SHP77 (cell line): ENCODE measurements at regions not wholly inside any gene's neighbourhood (a gene's known extent, or its start where the extent isn't known, plus 50 kb on each side); places are given as distances from the start of the nearest gene placed in this dataset.
"Not testable (repeated sequence)": the region's sequence is repeated elsewhere in the genome, so short reads cannot be mapped to it uniquely, and the experiment has no call there.

Experiments used
- DNase-seq, 2 experiments: peaks; one replicate each; lab custom pipeline; 2025; lab: John Stamatoyannopoulos, UW

- peak in 1 of 2 experiments; percentile 8 for DNase-seq
Measured at GRCh38 chr6:85078058-85078457, 313.7 kb upstream of the TBX18 start.

- DNase-seq: no peak
Measured at GRCh38 chr6:85077098-85077497, 312.7 kb upstream of the TBX18 start.

- not testable (repeated sequence) for DNase-seq
Measured at GRCh38 chr6:85071845-85072244, 307.4 kb upstream of the TBX18 start.

GRCh38 chr6:85069577-85069976 lies 305.2 kb upstream of the TBX18 start:
- no peak for DNase-seq

GRCh38 chr6:85068221-85068620 lies 303.8 kb upstream of the TBX18 start:
- no peak for DNase-seq

GRCh38 chr6:85066266-85066665 lies 301.9 kb upstream of the TBX18 start:
- DNase-seq: no peak

GRCh38 chr6:85065831-85066230 lies 301.4 kb upstream of the TBX18 start:
- no peak for DNase-seq

GRCh38 chr6:85063611-85064010 lies 299.2 kb upstream of the TBX18 start:
- DNase-seq: no peak

GRCh38 chr6:85062884-85063283 lies 298.5 kb upstream of the TBX18 start:
- no peak for DNase-seq

- no peak for DNase-seq
Measured at GRCh38 chr6:85058806-85059205, 294.4 kb upstream of the TBX18 start.

GRCh38 chr6:85050149-85050548 lies 285.8 kb upstream of the TBX18 start:
- no peak for DNase-seq

- no peak for DNase-seq
Measured at GRCh38 chr6:85049282-85049681, 284.9 kb upstream of the TBX18 start.

- DNase-seq: no peak
Measured at GRCh38 chr6:85047818-85048217, 283.4 kb upstream of the TBX18 start.

- DNase-seq: not testable (repeated sequence)
Measured at GRCh38 chr6:85045767-85046166, 281.4 kb upstream of the TBX18 start.

GRCh38 chr6:85044361-85044760 lies 280.0 kb upstream of the TBX18 start:
- no peak for DNase-seq

- no peak for DNase-seq
Measured at GRCh38 chr6:85041376-85041775, 277.0 kb upstream of the TBX18 start.

GRCh38 chr6:85037221-85037620 lies 272.8 kb upstream of the TBX18 start:
- DNase-seq: no peak

GRCh38 chr6:85035766-85036165 lies 271.4 kb upstream of the TBX18 start:
- no peak for DNase-seq

- DNase-seq: no peak
Measured at GRCh38 chr6:85033547-85033946, 269.1 kb upstream of the TBX18 start.

GRCh38 chr6:85026021-85026420 lies 261.6 kb upstream of the TBX18 start:
- no peak for DNase-seq

GRCh38 chr6:85023721-85024120 lies 259.3 kb upstream of the TBX18 start:
- no peak for DNase-seq

- DNase-seq: no peak
Measured at GRCh38 chr6:85017352-85017751, 253.0 kb upstream of the TBX18 start.

- no peak for DNase-seq
Measured at GRCh38 chr6:85016726-85017125, 252.3 kb upstream of the TBX18 start.

- DNase-seq: peak; percentile 67 to 68
Measured at GRCh38 chr6:85015396-85015990, 251.1 kb upstream of the TBX18 start.

GRCh38 chr6:85010865-85011264 lies 246.5 kb upstream of the TBX18 start:
- no peak for DNase-seq
